ENCODE measurements at regions not wholly inside any gene's neighbourhood (a gene's known extent, or its start where the extent isn't known, plus 50 kb on each side); places are given as distances from the start of the nearest gene placed in this dataset.

GRCh38 chr6:8207191-8207868, 105.0 kb upstream of the EEF1E1 start:
- Histone ChIP-seq H3K4me1 (no peaks in the 10 kb centered on the region), H3K9me3 (no peaks in the 10 kb centered on the region), H3K4me3 (no peak overlapping the region), H3K27me3 (peaks cover 0 to 13% (median 0%) of the 10 kb centered on the region in 9 donors), H3K36me3 (no peaks in the 10 kb centered on the region), H3K27ac (no peak overlapping the region)
- no peak for ATAC-seq
- intact Hi-C loops (cut with DNase I): no loop called here
- TF ChIP-seq CTCF (IDR thresholded peaks at IDR 0.05) (no peak), POLR2A (IDR thresholded peaks at IDR 0.05) (no peak)
- WGBS, 4 donors: 84 to 87% (median 87%) methylated on average over 16 of the region's 16 CpGs
- no peak for DNase-seq

GRCh38 chr6:8203337-8203736, 101.0 kb upstream of the EEF1E1 start:
- ATAC-seq (no peak), DNase-seq (no peak)
- Histone ChIP-seq H3K36me3 (no peaks in the 10 kb centered on the region), H3K27ac (no peak overlapping the region), H3K4me1 (no peaks in the 10 kb centered on the region), H3K9me3 (no peaks in the 10 kb centered on the region), H3K27me3 (peaks cover 0 to 7% (median 0%) of the 10 kb centered on the region in 9 donors), H3K4me3 (no peak overlapping the region)
- 65 to 92% (median 73%) methylated on average over 5 of the region's 5 CpGs for WGBS, 4 donors
- TF ChIP-seq POLR2A (IDR thresholded peaks at IDR 0.05): no peak
- no peak for TF ChIP-seq CTCF (IDR thresholded peaks at IDR 0.05)
- intact Hi-C loops (cut with DNase I): no loop called here

- Histone ChIP-seq H3K4me1 (no peaks in the 10 kb centered on the region), H3K27ac (no peak overlapping the region), H3K9me3 (peaks cover 0 to 3% (median 0%) of the 10 kb centered on the region in 12 donors), H3K4me3 (no peak overlapping the region), H3K27me3 (peaks cover 0 to 7% (median 0%) of the 10 kb centered on the region in 9 donors), H3K36me3 (no peaks in the 10 kb centered on the region)
- 68 to 74% (median 71%) methylated on average over 5 of the region's 5 CpGs for WGBS, 4 donors
- ATAC-seq: no peak
- intact Hi-C loops (cut with DNase I): no loop called here
- TF ChIP-seq CTCF (IDR thresholded peaks at IDR 0.05) (no peak), POLR2A (IDR thresholded peaks at IDR 0.05) (no peak)
- DNase-seq: no peak
Observed at GRCh38 chr6:8201679-8202078, 99.3 kb upstream of the EEF1E1 start.

GRCh38 chr6:8200255-8200654, 97.9 kb upstream of the EEF1E1 start:
- Histone ChIP-seq H3K4me1 (no peaks in the 10 kb centered on the region), H3K27ac (no peak overlapping the region), H3K4me3 (no peak overlapping the region), H3K9me3 (peaks cover 0 to 3% (median 0%) of the 10 kb centered on the region in 12 donors), H3K36me3 (no peaks in the 10 kb centered on the region), H3K27me3 (peaks cover 0 to 7% (median 0%) of the 10 kb centered on the region in 9 donors)
- ATAC-seq (no peak), DNase-seq (no peak)
- WGBS, 4 donors: 68 to 78% (median 73%) methylated on average over 3 of the region's 3 CpGs
- intact Hi-C loops (cut with DNase I): no loop called here
- no peak for TF ChIP-seq CTCF (IDR thresholded peaks at IDR 0.05)
- TF ChIP-seq POLR2A (IDR thresholded peaks at IDR 0.05): no peak
